ENCODE measurements at regions not wholly inside any gene's neighbourhood (a gene's known extent, or its start where the extent isn't known, plus 50 kb on each side); places are given as distances from the start of the nearest gene placed in this dataset.

DNA sequence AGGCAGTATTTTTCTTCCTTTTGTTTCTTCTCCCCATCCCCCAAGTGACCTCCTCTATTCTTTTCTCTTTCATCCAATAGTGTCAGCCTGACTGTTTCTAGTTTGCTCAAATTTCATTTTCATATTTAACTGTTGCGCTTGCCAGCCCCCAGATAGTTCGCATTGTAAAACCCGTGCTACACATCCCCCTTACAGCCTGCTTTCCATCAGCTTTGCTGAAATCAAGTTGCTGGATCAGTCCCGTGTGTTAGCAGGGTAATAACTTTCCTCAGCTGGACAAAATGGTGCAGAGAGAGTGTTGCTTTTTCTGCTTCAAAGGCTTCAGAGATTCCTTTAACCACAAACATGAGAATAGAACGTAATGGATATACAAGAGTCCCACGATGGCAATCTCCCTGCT lies 180.6 kb upstream of the NPVF start:
- TF ChIP-seq, protein P1, sequence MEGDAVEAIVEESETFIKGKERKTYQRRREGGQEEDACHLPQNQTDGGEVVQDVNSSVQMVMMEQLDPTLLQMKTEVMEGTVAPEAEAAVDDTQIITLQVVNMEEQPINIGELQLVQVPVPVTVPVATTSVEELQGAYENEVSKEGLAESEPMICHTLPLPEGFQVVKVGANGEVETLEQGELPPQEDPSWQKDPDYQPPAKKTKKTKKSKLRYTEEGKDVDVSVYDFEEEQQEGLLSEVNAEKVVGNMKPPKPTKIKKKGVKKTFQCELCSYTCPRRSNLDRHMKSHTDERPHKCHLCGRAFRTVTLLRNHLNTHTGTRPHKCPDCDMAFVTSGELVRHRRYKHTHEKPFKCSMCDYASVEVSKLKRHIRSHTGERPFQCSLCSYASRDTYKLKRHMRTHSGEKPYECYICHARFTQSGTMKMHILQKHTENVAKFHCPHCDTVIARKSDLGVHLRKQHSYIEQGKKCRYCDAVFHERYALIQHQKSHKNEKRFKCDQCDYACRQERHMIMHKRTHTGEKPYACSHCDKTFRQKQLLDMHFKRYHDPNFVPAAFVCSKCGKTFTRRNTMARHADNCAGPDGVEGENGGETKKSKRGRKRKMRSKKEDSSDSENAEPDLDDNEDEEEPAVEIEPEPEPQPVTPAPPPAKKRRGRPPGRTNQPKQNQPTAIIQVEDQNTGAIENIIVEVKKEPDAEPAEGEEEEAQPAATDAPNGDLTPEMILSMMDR (IDR thresholded peaks at IDR 0.05; ENCODE audit: control insufficient read depth, extremely low read depth, insufficient read depth), result no peak
- H3K4me3 ChIP-seq (ENCODE audit: low read depth, low read length), result no peak overlapping the region
- DNase-seq (ENCODE audit: low read depth), result no peak

DNA sequence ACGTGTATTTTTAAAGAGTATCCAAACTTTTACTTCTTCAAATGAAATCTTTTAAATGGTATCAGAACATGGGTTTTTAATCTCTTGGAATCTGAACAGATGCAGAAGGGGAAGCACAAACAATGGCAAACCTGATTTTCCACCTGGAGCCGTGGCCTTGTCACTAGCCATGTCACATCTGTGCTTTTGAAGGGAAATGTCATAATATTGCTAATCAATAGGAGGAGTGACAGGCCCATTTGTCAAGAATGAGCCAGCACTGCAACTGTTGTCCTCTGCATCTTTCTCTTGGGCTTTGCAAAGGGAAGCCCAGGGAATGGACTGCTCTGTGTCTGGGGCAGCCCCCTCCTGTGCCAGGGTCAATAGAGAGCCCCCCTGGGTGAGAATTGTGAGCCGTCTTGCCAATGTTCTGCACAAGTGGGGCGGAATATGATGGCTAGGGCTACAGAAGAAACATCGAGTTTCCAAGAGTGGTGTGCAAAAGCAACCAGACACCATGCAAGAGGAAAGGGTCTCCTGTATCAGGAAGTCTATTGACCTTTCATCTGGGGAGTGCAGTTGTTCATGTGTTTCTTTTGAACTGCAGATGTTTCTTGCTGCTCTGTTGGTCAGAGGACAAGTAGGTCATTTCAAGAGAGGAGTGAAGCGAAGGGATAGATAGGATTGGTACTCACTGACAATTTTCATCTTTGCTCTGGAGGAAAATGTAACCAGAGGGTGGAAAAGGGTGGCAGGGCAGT lies 181.8 kb upstream of the NPVF start:
- TF ChIP-seq, protein P1 (IDR thresholded peaks at IDR 0.05; ENCODE audit: control insufficient read depth, extremely low read depth, insufficient read depth), result no peak
- no peak overlapping the region for H3K4me3 ChIP-seq (ENCODE audit: low read depth, low read length)
- DNase-seq (ENCODE audit: low read depth), result no peak

DNA sequence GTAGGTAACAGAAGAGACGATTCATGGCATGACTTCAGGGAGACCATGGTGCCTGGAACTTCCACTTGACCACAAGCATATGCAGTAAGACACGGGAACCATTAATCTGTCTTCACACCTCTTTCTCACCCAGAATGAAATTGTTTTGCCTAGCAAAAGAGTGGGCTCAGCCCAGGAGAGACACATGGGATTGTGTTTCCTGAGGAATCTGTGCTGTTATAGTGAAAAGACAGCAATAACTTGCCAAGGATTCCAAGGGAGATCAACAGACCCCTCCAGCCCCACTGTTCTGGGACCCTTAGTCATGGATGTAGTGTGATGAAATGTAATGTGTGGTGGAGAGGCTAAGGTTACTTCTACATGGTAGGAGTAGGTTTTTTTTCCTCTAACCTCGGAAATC lies 192.5 kb upstream of the NPVF start:
- TF ChIP-seq, protein P1 (IDR thresholded peaks at IDR 0.05; ENCODE audit: control insufficient read depth, extremely low read depth, insufficient read depth), result no peak
- no peak overlapping the region for H3K4me3 ChIP-seq (ENCODE audit: low read depth, low read length)
- no peak for DNase-seq (ENCODE audit: low read depth)

DNA sequence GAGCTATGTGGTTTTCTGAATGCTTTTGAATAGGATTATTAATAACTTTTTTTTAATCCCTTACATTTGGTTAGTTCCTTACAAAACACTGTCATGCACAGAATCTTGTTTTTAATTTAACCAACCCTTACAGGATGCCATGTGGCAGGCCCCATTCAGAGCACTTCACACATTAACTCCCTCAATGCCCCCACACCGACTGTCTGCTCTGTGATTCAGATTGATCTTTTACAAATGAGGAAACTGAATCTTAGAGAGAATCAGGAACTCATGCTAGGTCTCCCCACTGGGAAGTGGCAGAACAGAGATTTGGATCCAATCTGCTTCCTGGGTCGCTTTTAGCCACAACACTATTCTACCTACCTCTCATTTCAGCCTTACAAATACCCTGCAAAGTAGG lies 195.8 kb upstream of the NPVF start:
- H3K4me3 ChIP-seq (ENCODE audit: low read depth, low read length), result no peak overlapping the region
- TF ChIP-seq, protein P1 (IDR thresholded peaks at IDR 0.05; ENCODE audit: control insufficient read depth, extremely low read depth, insufficient read depth), result no peak
- no peak for DNase-seq (ENCODE audit: low read depth)

DNA sequence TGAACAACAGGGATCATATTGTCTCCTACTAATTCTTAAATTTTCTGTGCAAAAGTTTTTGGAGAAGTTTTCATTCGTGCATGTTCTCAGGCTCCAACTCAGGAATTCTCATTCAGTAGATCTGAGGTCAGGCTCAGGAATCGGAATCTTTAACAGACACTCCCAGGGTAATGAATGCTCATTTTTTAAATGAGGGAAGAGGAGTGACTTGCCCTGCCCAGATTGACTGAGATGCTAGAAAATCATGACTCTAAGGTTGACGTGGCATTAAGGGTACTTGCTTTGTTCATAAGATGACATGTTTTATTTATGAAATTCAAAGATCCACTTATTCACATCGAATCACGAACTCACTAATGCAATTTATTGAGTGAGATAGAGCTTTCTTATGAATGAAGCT lies 196.6 kb upstream of the NPVF start:
- TF ChIP-seq, protein P1 (IDR thresholded peaks at IDR 0.05; ENCODE audit: control insufficient read depth, extremely low read depth, insufficient read depth), result no peak
- DNase-seq (ENCODE audit: low read depth), result no peak
- no peak overlapping the region for H3K4me3 ChIP-seq (ENCODE audit: low read depth, low read length)

DNA sequence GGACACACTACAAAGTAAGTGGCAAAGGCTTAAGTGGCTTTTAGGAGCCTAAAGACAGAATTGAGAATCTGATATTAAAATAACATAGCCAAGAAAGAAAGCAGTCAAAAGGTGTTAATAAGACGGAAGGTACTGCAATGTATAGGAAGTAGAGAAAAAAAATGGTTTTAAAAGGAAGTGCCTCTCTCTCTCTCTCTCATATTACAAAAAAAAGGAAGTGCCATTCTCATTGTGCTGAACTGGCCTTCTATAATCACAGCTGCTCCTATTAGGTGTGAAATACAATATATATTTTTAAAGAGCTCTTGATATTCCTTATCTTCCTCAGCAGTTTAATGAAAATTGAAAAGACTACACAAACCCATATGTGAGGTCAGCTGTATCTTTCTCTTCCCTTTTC lies 199.4 kb upstream of the NPVF start:
- no peak overlapping the region for H3K4me3 ChIP-seq (ENCODE audit: low read depth, low read length)
- no peak for DNase-seq (ENCODE audit: low read depth)
- TF ChIP-seq, protein P1 (IDR thresholded peaks at IDR 0.05; ENCODE audit: control insufficient read depth, extremely low read depth, insufficient read depth), result no peak

DNA sequence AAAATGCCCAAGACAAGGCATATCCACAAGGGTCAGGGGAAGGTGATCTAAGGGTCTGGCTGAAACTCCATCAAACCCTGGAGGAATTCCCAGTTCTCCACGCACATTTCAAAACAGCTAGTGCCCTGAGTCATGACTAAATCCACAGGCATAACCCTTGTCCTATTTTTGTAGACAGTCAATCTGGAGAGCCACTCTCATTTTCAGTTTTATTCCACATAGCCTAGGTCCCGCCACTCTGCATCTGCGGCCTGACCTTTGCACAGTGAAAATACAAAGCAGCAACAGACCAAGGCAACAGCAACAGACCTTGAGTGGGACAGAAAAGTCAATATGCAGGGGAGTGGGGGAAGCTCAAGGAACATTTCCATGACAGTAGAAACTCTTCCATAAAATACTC lies 201.4 kb upstream of the NPVF start:
- no peak for DNase-seq (ENCODE audit: low read depth)
- H3K4me3 ChIP-seq (ENCODE audit: low read depth, low read length), result no peak overlapping the region
- TF ChIP-seq, protein P1 (IDR thresholded peaks at IDR 0.05; ENCODE audit: control insufficient read depth, extremely low read depth, insufficient read depth), result no peak

Data from LNCaP clone FGC (cell line).